ENCODE measurements at regions not wholly inside any gene's neighbourhood (a gene's known extent, or its start where the extent isn't known, plus 50 kb on each side); places are given as distances from the start of the nearest gene placed in this dataset.
A peak's percentile ranks its signal among the peaks of the same experiment; 100 is the strongest.

DNA sequence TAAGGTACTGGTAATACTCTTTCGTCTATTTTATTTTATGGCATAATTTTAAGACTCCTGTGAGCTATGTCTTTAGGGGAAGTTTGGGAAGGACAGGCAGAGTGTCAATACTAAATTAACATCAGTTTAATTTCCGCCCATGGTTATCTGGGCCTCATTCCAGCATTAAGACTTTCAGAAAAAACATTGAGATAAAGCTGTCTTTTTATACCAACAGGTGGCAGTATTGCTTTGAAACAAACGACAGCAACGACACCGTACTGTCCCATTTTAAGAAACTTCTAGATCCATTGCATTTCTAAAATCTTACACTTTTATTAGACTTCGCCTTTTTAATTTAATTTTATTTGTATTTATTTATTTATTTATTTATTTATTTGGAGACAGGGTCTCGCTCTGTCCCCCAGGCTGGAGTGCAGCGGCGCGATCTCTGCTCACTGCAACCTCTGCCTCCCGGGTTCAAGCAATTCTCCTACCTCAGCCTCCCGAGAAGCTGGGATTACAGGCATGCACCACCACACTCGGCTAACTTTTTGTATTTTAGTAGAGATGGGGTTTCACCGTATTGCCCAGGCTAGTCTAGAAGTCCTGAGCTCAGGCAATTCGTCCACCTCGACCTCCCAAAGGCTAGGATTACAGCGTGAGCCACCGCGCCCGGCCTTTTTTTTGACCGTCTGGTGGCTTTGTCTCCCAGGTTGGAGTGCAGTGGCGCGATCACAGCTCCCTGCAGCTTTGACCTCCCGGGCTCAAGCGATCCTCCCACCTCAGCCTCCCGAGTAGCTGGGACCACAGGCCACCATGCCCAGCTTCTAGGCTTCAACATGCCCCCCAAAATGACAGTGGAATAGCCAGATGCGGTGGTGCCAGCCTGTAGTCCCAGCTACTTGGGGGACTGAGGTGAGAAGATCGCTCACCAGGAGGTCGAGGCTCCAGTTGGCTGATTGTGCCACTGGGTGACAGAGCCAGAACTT lies 78.7 kb upstream of the C1GALT1 start:
- peak overlapping the region; percentile 9 for H2AFZ ChIP-seq (ENCODE audit: low read length)
- no peak overlapping the region for H3K4me2 ChIP-seq (ENCODE audit: extremely low read depth, insufficient read depth, low read length)
- no peaks in the 10 kb centered on the region for H3K79me2 ChIP-seq (ENCODE audit: control insufficient read depth, insufficient read depth, low read length)
- H3K27ac ChIP-seq (ENCODE audit: insufficient read depth, low read length): no peak overlapping the region
- H4K20me1 ChIP-seq (ENCODE audit: control insufficient read depth, extremely low read depth, insufficient read depth, low read length): no peaks in the 10 kb centered on the region
- no peaks in the 10 kb centered on the region for H3K4me1 ChIP-seq (ENCODE audit: control insufficient read depth, extremely low read depth, insufficient read depth, low read length)
- no peaks in the 10 kb centered on the region for H3K36me3 ChIP-seq (ENCODE audit: control insufficient read depth, insufficient read depth, low read length)
- peak; percentile 64 to 87 for DNase-seq (ENCODE audit: low read depth in 2 of 2)
- TF ChIP-seq CTCF (conservative IDR thresholded peaks at IDR 0.05 in 1 of 2, IDR thresholded peaks at IDR 0.05 in 1 of 2; ENCODE audit: low read depth in 1 of 2, low read length in 2 of 2) (peak; percentile 56 to 60), EZH2 (IDR thresholded peaks at IDR 0.05; ENCODE audit: low read length, missing control alignments) (no peak)
- H3K4me3 ChIP-seq (replicated peaks in 1 of 4; ENCODE audit: control extremely low read depth in 1 of 4, insufficient read depth in 1 of 4, low read depth in 3 of 4, low read length in 4 of 4): no peak overlapping the region
- H3K9me3 ChIP-seq (ENCODE audit: control insufficient read depth, insufficient read depth, low read depth, low read length): no peaks in the 10 kb centered on the region
- no peak overlapping the region for H3K9ac ChIP-seq (ENCODE audit: insufficient read depth, low read length)
- no peaks in the 10 kb centered on the region for H3K27me3 ChIP-seq (ENCODE audit: control insufficient read depth, insufficient read depth, low read length)

- no peaks in the 10 kb centered on the region for H4K20me1 ChIP-seq (ENCODE audit: control insufficient read depth, extremely low read depth, insufficient read depth, low read length)
- no peak overlapping the region for H3K9ac ChIP-seq (ENCODE audit: insufficient read depth, low read length)
- no peak overlapping the region for H3K4me3 ChIP-seq (replicated peaks in 1 of 4; ENCODE audit: control extremely low read depth in 1 of 4, insufficient read depth in 1 of 4, low read depth in 3 of 4, low read length in 4 of 4)
- H3K27me3 ChIP-seq (ENCODE audit: control insufficient read depth, insufficient read depth, low read length): no peaks in the 10 kb centered on the region
- TF ChIP-seq CTCF (conservative IDR thresholded peaks at IDR 0.05 in 1 of 2, IDR thresholded peaks at IDR 0.05 in 1 of 2; ENCODE audit: low read depth in 1 of 2, low read length in 2 of 2): no peak
- TF ChIP-seq EZH2 (IDR thresholded peaks at IDR 0.05; ENCODE audit: low read length, missing control alignments): no peak
- H2AFZ ChIP-seq (ENCODE audit: low read length): no peak overlapping the region
- no peak overlapping the region for H3K4me2 ChIP-seq (ENCODE audit: extremely low read depth, insufficient read depth, low read length)
- DNase-seq (ENCODE audit: low read depth in 2 of 2): peak in 1 of 2 donors; percentile 7
- H3K9me3 ChIP-seq (ENCODE audit: control insufficient read depth, insufficient read depth, low read depth, low read length): no peaks in the 10 kb centered on the region
- no peaks in the 10 kb centered on the region for H3K4me1 ChIP-seq (ENCODE audit: control insufficient read depth, extremely low read depth, insufficient read depth, low read length)
- H3K79me2 ChIP-seq (ENCODE audit: control insufficient read depth, insufficient read depth, low read length): no peaks in the 10 kb centered on the region
- H3K36me3 ChIP-seq (ENCODE audit: control insufficient read depth, insufficient read depth, low read length): no peaks in the 10 kb centered on the region
- no peak overlapping the region for H3K27ac ChIP-seq (ENCODE audit: insufficient read depth, low read length)
Measured at GRCh38 chr7:7104314-7104698, 78.0 kb upstream of the C1GALT1 start.

DNA sequence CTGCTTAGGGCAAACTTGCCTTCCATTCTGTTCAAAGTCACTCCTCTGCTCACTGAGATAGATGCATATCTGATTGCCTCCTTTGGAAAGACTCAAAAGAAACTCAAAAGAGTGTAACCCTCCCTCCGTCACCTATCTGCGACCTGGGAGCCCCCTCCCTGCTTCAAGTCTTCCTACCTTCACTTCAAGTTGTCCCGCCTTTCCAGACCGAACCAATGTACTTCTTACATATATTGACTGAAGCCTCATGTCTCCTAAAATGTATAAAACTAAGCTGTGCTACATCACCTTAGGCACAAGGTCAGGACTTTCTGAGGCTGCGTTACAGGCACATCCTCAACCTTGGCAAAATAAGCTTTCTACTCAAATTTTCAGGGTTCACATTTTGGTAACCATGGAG lies 77.4 kb upstream of the C1GALT1 start:
- TF ChIP-seq EZH2 (IDR thresholded peaks at IDR 0.05; ENCODE audit: low read length, missing control alignments) (no peak), CTCF (conservative IDR thresholded peaks at IDR 0.05 in 1 of 2, IDR thresholded peaks at IDR 0.05 in 1 of 2; ENCODE audit: low read depth in 1 of 2, low read length in 2 of 2) (no peak)
- Histone ChIP-seq H3K79me2 (ENCODE audit: control insufficient read depth, insufficient read depth, low read length) (no peaks in the 10 kb centered on the region), H3K27ac (ENCODE audit: insufficient read depth, low read length) (no peak overlapping the region), H3K9ac (ENCODE audit: insufficient read depth, low read length) (no peak overlapping the region), H3K4me3 (replicated peaks in 1 of 4; ENCODE audit: control extremely low read depth in 1 of 4, insufficient read depth in 1 of 4, low read depth in 3 of 4, low read length in 4 of 4) (no peak overlapping the region), H4K20me1 (ENCODE audit: control insufficient read depth, extremely low read depth, insufficient read depth, low read length) (no peaks in the 10 kb centered on the region), H3K4me1 (ENCODE audit: control insufficient read depth, extremely low read depth, insufficient read depth, low read length) (no peaks in the 10 kb centered on the region), H3K27me3 (ENCODE audit: control insufficient read depth, insufficient read depth, low read length) (no peaks in the 10 kb centered on the region), H3K9me3 (ENCODE audit: control insufficient read depth, insufficient read depth, low read depth, low read length) (no peaks in the 10 kb centered on the region), H3K36me3 (ENCODE audit: control insufficient read depth, insufficient read depth, low read length) (no peaks in the 10 kb centered on the region), H3K4me2 (ENCODE audit: extremely low read depth, insufficient read depth, low read length) (no peak overlapping the region), H2AFZ (ENCODE audit: low read length) (no peak overlapping the region)
- DNase-seq (ENCODE audit: low read depth in 2 of 2): no peak

Measured in fibroblast of lung (primary cell).